Nephron (organoid): ENCODE measurements at regions not wholly inside any gene's neighbourhood (a gene's known extent, or its start where the extent isn't known, plus 50 kb on each side); places are given as distances from the start of the nearest gene placed in this dataset.

Source experiments
- H3K27ac Mint-ChIP-seq, 3 experiments: 2 replicates each; pipeline ENCODE4 v1.8.0; 2020; ENCODE audit warnings: mixed read lengths in 3 of 3, mild to moderate bottlenecking in 2 of 3, moderate library complexity in 1 of 3
- H3K27me3 Mint-ChIP-seq: 2 replicates; pipeline ENCODE4 v1.8.0; 2021; ENCODE audit warnings: low read depth, mild to moderate bottlenecking, moderate library complexity, mixed read lengths
- H3K36me3 Mint-ChIP-seq: 2 replicates; pipeline ENCODE4 v1.8.0; 2020; ENCODE audit warnings: low read depth, mixed read lengths
- H3K4me1 Mint-ChIP-seq: 2 replicates; pipeline ENCODE4 v1.8.0; 2020; ENCODE audit warnings: mixed read lengths
- H3K4me3 Mint-ChIP-seq, 3 experiments: 2 replicates each; pipeline ENCODE4 v1.8.0; 2020; ENCODE audit warnings: mild to moderate bottlenecking in 3 of 3, mixed read lengths in 3 of 3, moderate library complexity in 2 of 3
- H3K9me3 Mint-ChIP-seq: 2 replicates; pipeline ENCODE4 v1.8.0; 2020; ENCODE audit warnings: mixed read lengths
- TF ChIP-seq, protein P1 (sequence below), 3 experiments: fragments of 200-600 bp; sonication (generic); IDR thresholded peaks; one replicate each; pipeline ENCODE4 v1.5.0; 2021; ENCODE audit warnings: antibody characterized with exemption in 3 of 3; ENCODE audit not compliant: unreplicated experiment in 3 of 3

DNA sequence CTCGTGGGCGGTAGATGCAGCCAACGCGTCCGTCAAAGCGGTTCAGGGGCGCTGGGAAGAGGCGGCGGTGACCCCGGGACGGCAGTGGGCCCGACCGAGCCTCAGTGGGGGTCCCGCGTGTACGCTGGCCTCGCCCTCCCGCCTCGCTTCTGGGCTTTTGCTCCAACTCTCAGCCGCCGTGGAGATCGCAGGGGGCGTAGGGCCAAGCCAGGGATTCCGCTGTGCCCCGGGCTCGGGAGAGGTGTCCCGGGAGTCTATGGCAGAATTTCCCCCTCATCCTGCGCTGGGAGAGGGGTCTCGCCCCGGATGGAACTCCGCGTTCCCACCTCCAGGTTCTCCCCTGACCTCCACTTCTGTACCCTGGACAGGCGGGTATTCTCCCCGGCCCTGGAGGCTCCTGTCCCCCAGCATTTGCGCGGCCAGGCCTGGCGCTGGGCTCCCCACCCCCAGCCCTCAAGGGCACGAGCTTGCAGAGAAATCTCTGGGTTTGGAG is 131.9 kb downstream of the MRPL36 start:
- Mint-ChIP-seq H3K4me1 (peaks cover 3% of the 10 kb centered on the region), H3K36me3 (no peaks in the 10 kb centered on the region), H3K9me3 (peaks cover 2% of the 10 kb centered on the region), H3K27ac (no peak overlapping the region), H3K4me3 (peak overlapping the region in 2 of 3 experiments; percentile 43 to 68), H3K27me3 (peaks cover 79% of the 10 kb centered on the region)
- TF ChIP-seq, protein P1, sequence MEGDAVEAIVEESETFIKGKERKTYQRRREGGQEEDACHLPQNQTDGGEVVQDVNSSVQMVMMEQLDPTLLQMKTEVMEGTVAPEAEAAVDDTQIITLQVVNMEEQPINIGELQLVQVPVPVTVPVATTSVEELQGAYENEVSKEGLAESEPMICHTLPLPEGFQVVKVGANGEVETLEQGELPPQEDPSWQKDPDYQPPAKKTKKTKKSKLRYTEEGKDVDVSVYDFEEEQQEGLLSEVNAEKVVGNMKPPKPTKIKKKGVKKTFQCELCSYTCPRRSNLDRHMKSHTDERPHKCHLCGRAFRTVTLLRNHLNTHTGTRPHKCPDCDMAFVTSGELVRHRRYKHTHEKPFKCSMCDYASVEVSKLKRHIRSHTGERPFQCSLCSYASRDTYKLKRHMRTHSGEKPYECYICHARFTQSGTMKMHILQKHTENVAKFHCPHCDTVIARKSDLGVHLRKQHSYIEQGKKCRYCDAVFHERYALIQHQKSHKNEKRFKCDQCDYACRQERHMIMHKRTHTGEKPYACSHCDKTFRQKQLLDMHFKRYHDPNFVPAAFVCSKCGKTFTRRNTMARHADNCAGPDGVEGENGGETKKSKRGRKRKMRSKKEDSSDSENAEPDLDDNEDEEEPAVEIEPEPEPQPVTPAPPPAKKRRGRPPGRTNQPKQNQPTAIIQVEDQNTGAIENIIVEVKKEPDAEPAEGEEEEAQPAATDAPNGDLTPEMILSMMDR (IDR thresholded peaks at IDR 0.05; ENCODE audit: unreplicated experiment in 3 of 3): no peak

DNA sequence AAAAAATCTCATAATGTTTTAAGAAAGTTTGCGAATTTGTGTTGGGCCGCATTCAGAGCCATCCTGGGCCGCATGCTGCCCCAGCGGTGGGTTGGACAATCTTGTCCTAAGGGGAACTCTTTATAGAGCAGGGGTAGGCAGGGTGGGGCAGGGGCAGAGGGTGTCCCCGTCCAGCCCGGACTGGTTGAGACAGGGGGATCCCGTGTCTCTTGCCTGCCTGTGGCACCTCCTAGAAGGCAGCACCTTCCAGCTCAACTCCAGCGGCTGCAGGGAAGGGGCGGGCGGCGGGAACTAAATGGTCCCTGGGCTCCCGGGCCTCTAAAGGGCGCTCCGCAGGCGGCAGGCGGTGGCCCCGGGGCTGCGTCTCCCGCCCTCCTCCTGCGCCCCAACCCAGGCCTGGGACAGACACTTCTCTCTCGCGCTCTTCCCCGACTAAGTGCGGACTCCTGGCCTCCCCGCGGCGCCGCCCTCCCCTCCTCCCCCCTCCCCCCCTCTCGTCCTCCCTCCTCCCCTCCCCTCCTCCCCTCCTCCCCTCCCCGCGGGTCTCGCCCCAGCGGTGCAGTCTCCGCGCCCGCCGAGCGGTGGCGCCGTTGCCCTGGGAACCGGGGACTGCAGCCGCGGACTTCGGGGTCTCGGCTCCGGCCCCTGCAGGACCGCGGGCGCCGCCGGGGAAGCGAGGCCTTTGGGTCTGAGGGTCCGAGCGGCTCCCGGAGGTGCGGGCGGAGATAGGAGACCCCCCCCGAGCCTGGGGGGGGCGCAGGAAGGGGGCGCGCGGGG is 132.6 kb downstream of the MRPL36 start:
- Mint-ChIP-seq H3K4me3 (peak overlapping the region; percentile 58 to 70 (median 59)), H3K36me3 (no peaks in the 10 kb centered on the region), H3K4me1 (peaks cover 3% of the 10 kb centered on the region), H3K27me3 (peaks cover 75% of the 10 kb centered on the region), H3K9me3 (peaks cover 2% of the 10 kb centered on the region), H3K27ac (no peak overlapping the region)
- TF ChIP-seq, protein P1 (IDR thresholded peaks at IDR 0.05; ENCODE audit: unreplicated experiment in 3 of 3): peak; percentile 20 to 44 (median 38)

DNA sequence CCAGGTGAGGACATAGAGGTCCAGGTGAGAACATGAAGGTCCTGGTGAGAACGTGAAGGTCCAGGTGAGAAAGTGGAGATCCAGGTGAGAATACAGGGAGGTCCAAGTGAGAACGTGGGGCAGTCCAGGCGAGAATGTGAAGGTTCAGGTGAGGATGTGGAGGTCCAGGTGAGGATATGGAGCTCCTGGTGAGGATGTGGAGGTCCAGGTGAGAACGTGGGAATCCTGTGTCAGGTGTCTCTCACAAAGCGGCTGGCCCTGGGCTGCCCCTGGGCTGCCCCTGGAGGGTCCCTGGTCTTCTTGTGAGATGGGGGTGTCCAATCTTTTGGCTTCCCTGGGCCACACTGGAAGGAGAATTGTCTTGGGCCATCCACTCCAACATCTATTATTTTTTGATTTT is 133.4 kb downstream of the MRPL36 start:
- H3K27ac Mint-ChIP-seq: no peak overlapping the region
- peaks cover 3% of the 10 kb centered on the region for H3K4me1 Mint-ChIP-seq
- peaks cover 69% of the 10 kb centered on the region for H3K27me3 Mint-ChIP-seq
- H3K4me3 Mint-ChIP-seq: peak overlapping the region; percentile 54 to 61 (median 59)
- no peaks in the 10 kb centered on the region for H3K36me3 Mint-ChIP-seq
- peaks cover 2% of the 10 kb centered on the region for H3K9me3 Mint-ChIP-seq
- TF ChIP-seq, protein P1 (IDR thresholded peaks at IDR 0.05; ENCODE audit: unreplicated experiment in 3 of 3): no peak

DNA sequence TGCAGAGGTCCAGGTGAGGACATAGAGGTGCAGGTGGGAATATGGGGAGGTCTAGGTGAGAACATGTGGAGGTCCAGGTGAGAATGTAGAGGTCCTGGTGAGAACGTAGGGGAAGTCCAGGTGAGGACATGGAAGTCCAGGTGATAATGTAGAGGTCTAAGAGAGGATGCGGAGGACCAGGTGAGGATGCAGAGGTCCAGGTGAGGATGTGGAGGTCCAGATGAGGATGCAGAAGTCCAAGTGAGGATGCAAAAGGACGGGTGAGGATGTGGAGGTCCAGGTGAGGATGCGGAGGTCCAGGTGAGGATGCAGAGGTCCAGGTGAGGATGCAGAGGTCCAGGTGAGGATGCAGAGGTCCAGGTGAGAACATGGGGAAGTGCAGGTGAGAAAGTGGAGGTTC is 133.8 kb downstream of the MRPL36 start:
- TF ChIP-seq, protein P1 (IDR thresholded peaks at IDR 0.05; ENCODE audit: unreplicated experiment in 3 of 3): no peak
- H3K4me3 Mint-ChIP-seq: peak overlapping the region; percentile 53 to 61 (median 54)
- H3K9me3 Mint-ChIP-seq: peaks cover 2% of the 10 kb centered on the region
- peak overlapping the region in 1 of 3 experiments; percentile 10 for H3K27ac Mint-ChIP-seq
- peaks cover 68% of the 10 kb centered on the region for H3K27me3 Mint-ChIP-seq
- peaks cover 3% of the 10 kb centered on the region for H3K4me1 Mint-ChIP-seq
- H3K36me3 Mint-ChIP-seq: no peaks in the 10 kb centered on the region

DNA sequence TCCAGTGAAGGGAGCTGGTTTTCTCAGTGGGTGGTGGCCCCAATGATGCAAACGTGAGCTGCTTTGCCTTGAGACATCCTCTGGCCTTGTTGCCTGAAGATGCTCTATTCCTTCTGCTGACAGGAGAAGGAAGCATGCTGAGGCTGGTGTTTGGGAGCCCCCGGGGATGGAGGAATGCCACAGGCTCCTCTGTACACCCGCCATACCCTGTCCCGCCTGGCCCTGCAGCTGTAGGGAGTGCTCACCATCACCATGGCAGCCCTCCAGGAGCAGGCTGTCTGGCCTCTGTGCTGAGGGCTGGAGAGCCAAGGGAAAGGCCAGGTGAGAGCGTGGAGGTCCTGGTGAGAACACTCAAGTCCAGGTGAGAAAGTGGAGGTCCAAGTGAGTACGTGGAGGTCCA is 134.4 kb downstream of the MRPL36 start:
- peak overlapping the region; percentile 53 to 61 (median 54) for H3K4me3 Mint-ChIP-seq
- TF ChIP-seq, protein P1 (IDR thresholded peaks at IDR 0.05; ENCODE audit: unreplicated experiment in 3 of 3): no peak
- peaks cover 68% of the 10 kb centered on the region for H3K27me3 Mint-ChIP-seq
- H3K4me1 Mint-ChIP-seq: peaks cover 3% of the 10 kb centered on the region
- no peaks in the 10 kb centered on the region for H3K36me3 Mint-ChIP-seq
- H3K27ac Mint-ChIP-seq: peak overlapping the region in 1 of 3 experiments; percentile 10
- H3K9me3 Mint-ChIP-seq: peaks cover under 1% of the 10 kb centered on the region

DNA sequence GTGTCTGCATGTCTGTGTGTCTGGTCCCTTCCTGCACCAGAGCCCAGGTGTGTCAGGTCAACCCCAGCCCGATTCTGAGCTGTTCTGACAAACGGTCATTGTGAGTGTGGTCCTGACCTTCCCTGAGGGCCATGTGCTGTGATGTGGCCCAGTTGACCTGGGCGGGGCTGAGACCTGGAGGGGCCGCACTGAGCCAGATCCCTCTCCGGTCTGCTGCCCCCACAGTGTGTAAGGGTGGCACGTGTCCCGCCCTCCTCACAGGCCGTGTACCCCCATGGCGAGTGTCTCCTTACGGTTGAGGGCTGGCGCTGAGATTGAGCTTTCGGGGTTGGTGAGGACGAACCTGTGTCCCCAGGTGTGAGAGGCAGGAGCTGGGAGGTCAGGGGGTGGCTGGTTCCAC is 136.5 kb downstream of the MRPL36 start:
- Mint-ChIP-seq H3K27me3 (peaks cover 48% of the 10 kb centered on the region), H3K9me3 (no peaks in the 10 kb centered on the region), H3K36me3 (no peaks in the 10 kb centered on the region), H3K27ac (no peak overlapping the region), H3K4me1 (no peaks in the 10 kb centered on the region), H3K4me3 (no peak overlapping the region)
- TF ChIP-seq, protein P1 (IDR thresholded peaks at IDR 0.05; ENCODE audit: unreplicated experiment in 3 of 3): no peak
